ENCODE measurements at regions not wholly inside any gene's neighbourhood (a gene's known extent, or its start where the extent isn't known, plus 50 kb on each side); places are given as distances from the start of the nearest gene placed in this dataset.
"Not testable (repeated sequence)": the region's sequence is repeated elsewhere in the genome, so short reads cannot be mapped to it uniquely, and the experiment has no call there.

DNA sequence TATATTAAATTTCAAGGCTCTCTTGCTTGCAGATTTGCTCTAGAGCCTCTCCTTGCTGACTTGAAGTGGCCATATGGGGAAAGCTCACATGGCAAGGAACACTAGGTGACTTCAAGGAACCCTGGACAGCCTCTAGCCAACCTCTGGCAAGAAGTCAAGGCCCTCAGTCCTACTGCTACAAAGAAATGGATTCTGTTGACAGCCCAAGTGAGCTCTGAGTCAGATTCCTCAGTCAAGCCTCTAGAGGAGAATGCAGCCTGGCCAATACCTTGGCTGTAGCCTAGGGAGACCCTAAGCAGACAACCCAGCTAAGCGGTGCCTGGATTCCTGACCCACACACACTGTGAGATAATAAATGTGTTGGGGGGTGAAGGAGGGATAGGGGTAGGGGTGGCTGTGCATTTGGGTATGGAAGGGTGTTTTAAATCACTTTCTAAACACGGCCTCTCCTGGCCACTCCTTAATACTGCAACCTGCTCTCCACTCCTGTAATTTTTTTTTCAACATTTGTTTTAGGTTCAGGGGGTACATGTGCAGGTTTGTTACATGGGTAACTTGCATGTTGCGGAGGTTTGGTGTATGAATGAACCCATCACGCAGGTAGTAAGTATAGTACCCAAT lies 125.3 kb upstream of the NBPF26 start:
- DNase-seq (ENCODE audit: low spot score); in situ Hi-C loops (cut with MboI; ENCODE audit: low sequenced_read_pairs, unreplicated experiment): not testable (repeated sequence)

GRCh38 chr1:120599511-120599910 lies 124.2 kb upstream of the NBPF26 start:
- DNase-seq (ENCODE audit: low spot score); in situ Hi-C loops (cut with MboI; ENCODE audit: low sequenced_read_pairs, unreplicated experiment): not testable (repeated sequence)

DNA sequence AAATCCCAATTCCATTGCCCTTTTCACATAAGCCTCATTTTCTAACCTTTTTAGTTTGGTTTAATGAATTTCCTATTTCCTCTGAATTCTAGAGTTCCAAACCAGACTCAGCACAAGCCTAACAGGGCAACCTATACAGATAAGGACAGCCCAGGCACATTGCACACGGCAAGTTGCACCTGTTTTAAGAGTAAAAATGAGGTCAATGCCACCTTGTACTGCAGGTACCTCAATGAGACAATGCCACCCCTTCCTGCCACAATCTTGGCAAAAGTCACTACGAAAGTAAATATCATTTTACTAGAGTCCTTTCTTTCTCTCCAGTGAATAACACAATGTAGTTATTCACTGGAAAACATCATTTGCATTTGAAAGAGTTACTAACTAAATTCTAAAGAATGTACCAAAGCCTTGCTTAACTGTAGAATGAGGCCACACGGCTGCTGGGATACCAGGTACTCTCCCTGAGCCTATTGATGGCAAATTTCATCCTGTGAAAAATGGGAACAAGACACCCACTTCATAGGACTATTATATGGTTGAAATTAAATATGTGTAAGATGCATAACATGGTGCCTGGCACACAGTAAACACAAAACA lies 123.2 kb upstream of the NBPF26 start:
- in situ Hi-C loops (cut with MboI; ENCODE audit: low sequenced_read_pairs, unreplicated experiment); DNase-seq (ENCODE audit: low spot score): not testable (repeated sequence)

DNA sequence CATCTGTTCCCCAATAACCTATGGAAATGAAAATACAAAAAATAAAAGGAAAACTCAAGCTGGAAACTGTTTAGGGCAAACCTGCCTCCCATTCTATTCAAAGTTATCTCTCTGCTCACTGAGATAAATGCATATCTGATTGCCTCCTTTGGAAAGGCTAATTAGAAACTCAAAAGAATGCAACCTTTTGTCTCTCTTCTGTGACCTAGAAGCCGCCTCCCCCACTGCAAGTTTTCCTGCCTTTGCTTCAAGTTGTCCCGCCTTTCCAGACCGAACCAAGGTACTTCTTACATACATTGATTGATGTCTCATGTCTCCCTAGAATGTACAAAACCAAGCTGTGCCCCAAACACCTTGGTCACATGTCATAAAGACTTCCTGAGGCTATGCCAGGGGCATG lies 115.9 kb upstream of the NBPF26 start:
- in situ Hi-C loops (cut with MboI; ENCODE audit: low sequenced_read_pairs, unreplicated experiment); DNase-seq (ENCODE audit: low spot score): not testable (repeated sequence)

DNA sequence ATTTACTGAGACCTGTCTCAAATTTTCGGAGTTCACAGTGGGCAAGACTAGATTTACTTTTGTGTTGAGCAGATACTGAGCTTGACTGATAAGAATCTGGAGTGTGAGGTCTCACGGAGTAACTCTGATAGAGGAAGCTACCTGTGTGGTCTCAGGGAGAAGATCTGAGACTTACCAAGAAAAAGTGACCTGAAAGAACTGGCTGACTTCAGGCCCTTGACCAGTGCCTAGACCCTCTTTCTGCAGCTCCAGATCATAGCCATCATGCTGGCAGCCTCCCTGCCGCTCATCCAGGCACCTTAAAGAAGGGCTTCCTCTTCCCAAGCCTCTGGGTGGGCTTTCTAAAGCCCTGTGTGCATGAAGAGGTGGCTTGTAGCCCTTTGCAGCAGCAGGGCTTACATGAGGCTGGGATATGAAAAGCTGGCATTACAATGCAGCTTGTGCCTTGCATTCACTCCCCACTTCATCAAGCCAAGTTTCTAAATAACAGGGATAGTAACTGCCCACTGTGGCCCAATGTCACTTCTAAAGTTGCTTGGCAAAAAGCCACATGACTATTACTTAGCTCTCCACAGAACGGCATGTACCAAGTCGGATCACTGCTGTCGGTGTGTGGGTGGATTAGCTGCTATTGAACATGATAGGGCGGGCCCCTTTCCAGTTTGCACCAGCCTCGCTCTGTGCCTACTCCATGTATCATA lies 115.3 kb upstream of the NBPF26 start:
- DNase-seq (ENCODE audit: low spot score); in situ Hi-C loops (cut with MboI; ENCODE audit: low sequenced_read_pairs, unreplicated experiment): not testable (repeated sequence)

DNA sequence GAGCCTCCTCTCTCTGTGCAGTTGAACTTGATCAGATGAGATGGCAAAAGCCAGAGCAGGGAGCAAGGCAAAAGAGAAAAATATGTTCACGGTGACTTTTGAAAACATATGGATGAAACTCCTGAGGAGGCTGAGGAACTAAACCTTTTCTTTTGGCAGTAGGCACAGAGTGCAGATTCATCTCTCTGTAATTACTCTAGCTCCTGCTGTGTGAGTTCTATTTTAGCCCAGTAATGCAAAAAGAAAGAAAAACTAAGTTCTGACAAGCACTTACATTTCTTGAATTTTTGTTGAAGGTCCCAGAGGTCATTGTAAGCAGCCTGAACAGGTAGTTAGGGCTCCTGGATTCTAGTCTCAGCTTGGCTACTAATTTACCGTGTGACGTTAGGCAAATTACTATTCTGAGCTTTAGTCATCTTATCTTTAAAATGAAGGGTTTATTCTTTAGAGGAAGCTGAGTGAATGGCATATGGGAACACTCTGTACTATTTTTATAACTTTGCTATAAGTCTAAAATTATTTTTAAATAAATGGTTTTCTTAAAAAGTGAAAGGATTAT lies 114.7 kb upstream of the NBPF26 start:
- in situ Hi-C loops (cut with MboI; ENCODE audit: low sequenced_read_pairs, unreplicated experiment); DNase-seq (ENCODE audit: low spot score): not testable (repeated sequence)

- DNase-seq (ENCODE audit: low spot score); in situ Hi-C loops (cut with MboI; ENCODE audit: low sequenced_read_pairs, unreplicated experiment): not testable (repeated sequence)
Measured at GRCh38 chr1:120609834-120610233, 113.9 kb upstream of the NBPF26 start.

DNA sequence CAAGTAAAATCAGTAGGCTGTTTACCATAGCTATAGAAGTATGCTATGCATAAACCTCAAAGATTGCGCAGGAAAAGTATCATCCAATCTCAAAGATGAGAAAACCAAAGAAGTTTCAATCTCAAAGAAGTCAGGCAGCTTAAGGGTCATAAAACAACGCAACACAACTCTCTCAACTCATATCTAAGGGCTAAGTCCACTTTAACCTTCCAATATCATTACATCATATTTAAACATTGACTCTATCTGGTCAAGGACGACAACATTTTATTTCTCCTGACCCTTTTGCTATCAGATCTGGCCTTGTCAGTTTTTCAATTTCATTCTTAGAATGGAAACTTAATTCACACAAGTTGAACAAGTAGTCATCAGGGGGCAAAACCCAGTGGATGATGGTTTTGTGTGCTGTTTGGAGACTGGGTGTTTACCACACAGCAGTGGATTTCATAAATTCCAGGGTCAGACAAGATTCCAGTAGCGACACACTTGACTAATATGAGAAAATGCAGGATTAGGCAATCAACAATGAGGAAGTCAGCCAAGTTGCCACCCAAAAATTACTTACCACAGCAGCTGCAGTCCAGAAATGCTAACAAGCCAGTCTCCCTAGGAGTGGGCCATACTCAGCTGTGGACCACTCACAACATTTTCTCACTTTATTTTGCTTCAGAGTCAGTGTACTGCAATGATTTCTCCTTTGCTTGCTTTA lies 108.7 kb upstream of the NBPF26 start:
- in situ Hi-C loops (cut with MboI; ENCODE audit: low sequenced_read_pairs, unreplicated experiment); DNase-seq (ENCODE audit: low spot score): not testable (repeated sequence)

GRCh38 chr1:120617493-120617892 lies 106.3 kb upstream of the NBPF26 start:
- DNase-seq (ENCODE audit: low spot score); in situ Hi-C loops (cut with MboI; ENCODE audit: low sequenced_read_pairs, unreplicated experiment): not testable (repeated sequence)

DNA sequence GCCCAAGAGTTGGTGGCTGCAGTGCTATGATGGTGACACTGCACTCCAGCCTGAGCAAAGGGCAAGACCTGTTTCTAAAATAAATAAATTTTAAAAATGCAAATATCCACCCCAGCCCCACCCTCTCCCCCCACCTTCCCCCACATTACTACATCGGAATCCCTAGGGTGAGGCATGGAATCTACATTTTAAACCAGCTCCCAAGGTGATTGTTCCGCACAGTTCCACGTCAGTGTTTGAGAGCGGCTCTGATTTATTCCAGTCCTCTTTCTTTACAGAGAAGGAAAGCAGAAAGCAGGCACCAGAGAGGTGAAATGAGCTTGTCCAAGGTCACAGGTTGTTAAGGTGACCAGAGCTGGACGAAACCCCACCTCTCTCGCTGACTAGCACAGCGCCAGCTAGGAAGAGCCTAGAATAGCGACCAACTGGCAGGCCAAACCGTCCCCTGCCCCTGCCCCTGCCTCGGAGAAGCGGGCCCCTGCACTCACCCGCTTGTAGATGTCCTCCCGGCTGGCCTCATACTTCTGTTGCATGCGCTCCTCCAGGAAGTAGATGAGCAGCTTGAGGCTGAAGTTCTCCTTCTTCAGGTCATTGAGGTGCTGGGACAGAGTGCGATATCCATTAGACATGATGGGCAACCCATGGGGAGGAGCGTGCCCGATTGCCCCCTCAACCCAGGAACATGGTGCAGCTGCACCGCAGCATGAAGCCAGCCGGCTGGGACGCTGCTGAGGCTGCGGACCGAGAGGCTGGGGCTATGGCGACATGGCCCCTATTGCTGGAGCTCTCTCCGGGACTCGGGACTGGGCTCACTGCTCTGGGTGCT lies 103.7 kb upstream of the NBPF26 start:
- in situ Hi-C loops (cut with MboI; ENCODE audit: low sequenced_read_pairs, unreplicated experiment); DNase-seq (ENCODE audit: low spot score): not testable (repeated sequence)

GRCh38 chr1:120620693-120620969 lies 103.1 kb upstream of the NBPF26 start:
- in situ Hi-C loops (cut with MboI; ENCODE audit: low sequenced_read_pairs, unreplicated experiment); DNase-seq (ENCODE audit: low spot score): not testable (repeated sequence)

DNA sequence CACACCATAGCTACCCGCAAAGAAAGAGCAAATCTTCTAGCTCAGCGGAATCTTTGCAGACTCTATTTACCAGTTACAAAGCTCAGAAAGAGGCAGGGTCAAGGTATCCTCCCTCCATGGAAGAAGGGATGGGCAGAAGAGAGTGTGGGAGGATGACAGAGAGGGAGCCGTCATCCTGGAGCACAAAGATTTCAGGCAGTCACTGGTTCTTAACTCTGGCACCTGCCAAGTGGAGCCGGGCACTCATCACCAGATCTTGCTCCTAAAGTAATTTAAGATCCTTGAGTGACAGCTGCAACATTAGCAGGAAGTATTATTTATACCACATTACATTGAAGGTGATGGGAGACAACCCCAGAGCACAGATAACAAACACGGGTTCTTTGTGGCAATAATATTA lies 102.5 kb upstream of the NBPF26 start:
- DNase-seq (ENCODE audit: low spot score); in situ Hi-C loops (cut with MboI; ENCODE audit: low sequenced_read_pairs, unreplicated experiment): not testable (repeated sequence)

- DNase-seq (ENCODE audit: low spot score); in situ Hi-C loops (cut with MboI; ENCODE audit: low sequenced_read_pairs, unreplicated experiment): not testable (repeated sequence)
Measured at GRCh38 chr1:120623539-120623938, 100.2 kb upstream of the NBPF26 start.

DNA sequence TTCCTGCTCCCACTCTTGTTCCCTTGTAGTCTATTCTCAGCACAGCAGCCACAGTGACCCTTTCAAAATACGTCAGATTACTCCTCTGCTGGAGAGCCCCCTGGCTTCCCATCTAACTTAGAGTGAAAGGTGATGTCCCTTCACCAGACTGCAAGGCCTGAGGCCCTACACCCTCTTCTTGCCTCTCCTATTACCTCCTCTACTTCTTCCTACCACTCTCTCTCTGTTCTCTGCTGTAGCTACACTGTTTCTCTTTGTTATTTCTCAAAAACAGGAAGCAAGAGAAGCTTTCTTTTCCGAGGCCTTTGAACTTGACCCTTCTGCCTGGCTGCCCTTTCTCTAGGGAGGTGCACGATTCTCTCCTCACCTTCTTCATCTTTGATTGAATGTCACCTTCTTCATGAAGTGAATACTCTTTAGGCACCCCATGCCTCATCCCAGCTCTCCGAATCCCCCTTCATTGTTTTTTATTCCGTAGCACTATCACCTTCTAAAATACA lies 99.1 kb upstream of the NBPF26 start:
- in situ Hi-C loops (cut with MboI; ENCODE audit: low sequenced_read_pairs, unreplicated experiment) = not testable (repeated sequence)

GRCh38 chr1:120629832-120630455 lies 93.8 kb upstream of the NBPF26 start:
- in situ Hi-C loops (cut with MboI; ENCODE audit: low sequenced_read_pairs, unreplicated experiment); DNase-seq (ENCODE audit: low spot score): not testable (repeated sequence)

More for the DNA sequence above, 99.1 kb upstream of the NBPF26 start:
- not testable (repeated sequence) for DNase-seq (ENCODE audit: low spot score)

DNA sequence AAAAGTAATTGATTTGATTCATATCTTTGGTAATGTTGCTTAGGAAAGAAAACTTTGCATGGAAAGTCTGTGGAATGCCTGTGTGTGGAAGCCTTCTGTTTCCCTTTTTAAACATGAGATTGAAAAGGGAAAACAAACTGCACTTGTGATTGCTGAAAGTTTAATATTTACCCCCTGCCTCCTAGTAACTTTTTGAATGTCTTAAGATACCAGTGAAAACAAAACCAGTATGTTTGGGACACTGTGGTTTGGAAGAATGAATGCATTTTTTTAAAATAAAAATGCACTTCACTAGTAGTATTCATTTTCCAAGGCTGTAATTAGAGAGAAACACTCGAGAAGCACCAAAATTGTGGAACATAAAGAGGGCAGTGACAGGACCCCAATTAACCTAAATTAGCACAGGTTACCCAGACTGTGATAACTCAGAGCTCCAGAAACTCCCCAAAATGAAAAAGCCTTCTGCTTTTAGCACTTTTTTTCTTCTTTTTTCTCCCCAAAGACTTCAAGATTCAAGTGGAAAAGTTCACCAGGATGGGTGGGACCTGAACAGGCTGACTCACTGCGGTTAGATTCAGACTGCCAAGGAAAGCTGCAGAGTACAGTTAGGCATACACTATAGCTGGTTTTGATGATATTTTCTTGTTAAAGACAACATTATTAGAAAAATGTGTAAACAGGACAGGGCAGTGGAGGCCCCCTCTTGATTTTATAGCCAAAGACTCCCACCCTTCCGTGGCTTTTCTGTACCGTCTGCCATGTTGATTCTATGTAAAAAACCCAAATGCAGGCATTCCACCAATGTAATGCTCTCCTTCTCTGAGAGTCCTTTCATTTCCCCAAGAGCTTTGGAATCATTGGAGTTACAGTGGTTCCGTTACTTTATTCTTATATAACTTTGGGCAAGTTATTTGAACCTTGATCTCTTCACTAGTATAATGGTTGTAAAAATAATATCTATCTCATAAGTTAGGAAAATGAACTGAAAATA lies 88.6 kb upstream of the NBPF26 start:
- in situ Hi-C loops (cut with MboI; ENCODE audit: low sequenced_read_pairs, unreplicated experiment) = not testable (repeated sequence)

More for the DNA sequence above, 88.6 kb upstream of the NBPF26 start:
- DNase-seq (ENCODE audit: low spot score) = not testable (repeated sequence)

All from GM13976 (cell line).